ENCODE measurements at regions not wholly inside any gene's neighbourhood (a gene's known extent, or its start where the extent isn't known, plus 50 kb on each side); places are given as distances from the start of the nearest gene placed in this dataset.

DNA sequence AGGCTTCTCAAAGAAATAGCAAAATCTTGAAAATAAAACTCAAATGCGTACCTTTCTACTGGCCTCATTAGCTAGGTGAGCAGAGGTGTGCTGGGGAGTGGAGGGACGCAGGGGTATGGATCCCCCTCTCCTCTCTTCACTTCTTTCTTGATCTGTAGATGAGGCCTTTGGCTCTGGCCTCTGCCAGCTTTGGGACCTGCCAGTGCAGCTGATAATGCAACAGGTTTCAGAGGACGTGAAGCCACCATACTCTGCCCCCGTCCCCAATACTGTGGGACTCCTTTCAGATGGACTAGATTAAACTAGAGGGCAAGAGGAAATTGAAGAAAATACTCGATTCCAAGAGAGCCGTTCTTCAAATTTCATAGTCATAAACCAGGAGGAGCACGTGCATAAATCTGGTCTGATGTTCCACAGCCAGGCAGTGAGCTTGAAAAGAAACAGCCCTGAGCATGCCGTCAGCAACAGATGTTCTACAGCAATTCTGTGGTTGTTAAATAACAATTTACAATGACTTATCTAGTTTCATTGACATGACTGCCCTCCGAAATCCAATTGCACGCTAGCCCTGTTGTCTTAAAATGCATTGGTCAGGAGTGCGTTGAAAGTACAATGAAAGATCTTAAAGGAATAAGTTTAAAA lies 245.3 kb upstream of the FOXQ1 start:
- no peaks in the 10 kb centered on the region for H3K4me1 ChIP-seq (ENCODE audit: control insufficient read depth in 1 of 2, insufficient read depth in 2 of 2, low read depth in 1 of 2, low read length in 1 of 2)
- ChIA-PET CTCF (interaction anchor here (1.6 kb wide), 1 partner anchor 10 kb away, joined by 4 read pairs; no protein-coding TSS in a partner anchor), POLR2A (no interaction called here)
- H3K4me2 ChIP-seq, result no peak overlapping the region
- no peaks in the 10 kb centered on the region for H3K36me3 ChIP-seq (replicated peaks in 1 of 2; ENCODE audit: control insufficient read depth in 1 of 2, insufficient read depth in 2 of 2, low read length in 1 of 2)
- no peaks in the 10 kb centered on the region for H4K20me1 ChIP-seq (ENCODE audit: insufficient read depth)
- H3K27ac ChIP-seq (ENCODE audit: low read depth in 2 of 2, low read length in 1 of 2), result no peak overlapping the region
- WGBS (ENCODE audit: low lambda C conversion rate), result 8% methylated on average over 10 of the region's 11 CpGs
- H2AFZ ChIP-seq (ENCODE audit: low read depth), result no peak overlapping the region
- H3K9me2 ChIP-seq, result no peaks in the 10 kb centered on the region
- H3F3A ChIP-seq (replicated peaks; ENCODE audit: insufficient read depth), result no peaks in the 10 kb centered on the region
- no peak overlapping the region for H3K4me3 ChIP-seq (ENCODE audit: low read depth in 2 of 2, low read length in 1 of 2)
- TF ChIP-seq EZH2phosphoT487 (IDR thresholded peaks at IDR 0.05; ENCODE audit: borderline replicate concordance, low read depth), result no peak
- TF ChIP-seq FOXM1 (IDR thresholded peaks at IDR 0.05; ENCODE audit: low read depth), result no peak
- TF ChIP-seq, protein P1, sequence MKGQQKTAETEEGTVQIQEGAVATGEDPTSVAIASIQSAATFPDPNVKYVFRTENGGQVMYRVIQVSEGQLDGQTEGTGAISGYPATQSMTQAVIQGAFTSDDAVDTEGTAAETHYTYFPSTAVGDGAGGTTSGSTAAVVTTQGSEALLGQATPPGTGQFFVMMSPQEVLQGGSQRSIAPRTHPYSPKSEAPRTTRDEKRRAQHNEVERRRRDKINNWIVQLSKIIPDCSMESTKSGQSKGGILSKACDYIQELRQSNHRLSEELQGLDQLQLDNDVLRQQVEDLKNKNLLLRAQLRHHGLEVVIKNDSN (IDR thresholded peaks at IDR 0.05; ENCODE audit: borderline replicate concordance, low read depth), result no peak
- no peak for TF ChIP-seq TEAD4 (IDR thresholded peaks at IDR 0.05; ENCODE audit: borderline replicate concordance, insufficient read depth)
- TF ChIP-seq, protein P2, sequence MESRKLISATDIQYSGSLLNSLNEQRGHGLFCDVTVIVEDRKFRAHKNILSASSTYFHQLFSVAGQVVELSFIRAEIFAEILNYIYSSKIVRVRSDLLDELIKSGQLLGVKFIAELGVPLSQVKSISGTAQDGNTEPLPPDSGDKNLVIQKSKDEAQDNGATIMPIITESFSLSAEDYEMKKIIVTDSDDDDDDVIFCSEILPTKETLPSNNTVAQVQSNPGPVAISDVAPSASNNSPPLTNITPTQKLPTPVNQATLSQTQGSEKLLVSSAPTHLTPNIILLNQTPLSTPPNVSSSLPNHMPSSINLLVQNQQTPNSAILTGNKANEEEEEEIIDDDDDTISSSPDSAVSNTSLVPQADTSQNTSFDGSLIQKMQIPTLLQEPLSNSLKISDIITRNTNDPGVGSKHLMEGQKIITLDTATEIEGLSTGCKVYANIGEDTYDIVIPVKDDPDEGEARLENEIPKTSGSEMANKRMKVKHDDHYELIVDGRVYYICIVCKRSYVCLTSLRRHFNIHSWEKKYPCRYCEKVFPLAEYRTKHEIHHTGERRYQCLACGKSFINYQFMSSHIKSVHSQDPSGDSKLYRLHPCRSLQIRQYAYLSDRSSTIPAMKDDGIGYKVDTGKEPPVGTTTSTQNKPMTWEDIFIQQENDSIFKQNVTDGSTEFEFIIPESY (IDR thresholded peaks at IDR 0.05; ENCODE audit: borderline replicate concordance, low read depth), result no peak
- TF ChIP-seq CHD2 (IDR thresholded peaks at IDR 0.05; ENCODE audit: low read length, partially characterized antibody), result no peak
- no peak for TF ChIP-seq RXRA (IDR thresholded peaks at IDR 0.05; ENCODE audit: borderline replicate concordance, low read depth)
- TF ChIP-seq GATA2 (CRISPR knock-in tag; IDR thresholded peaks at IDR 0.05), result no peak
- TF ChIP-seq, protein P3, sequence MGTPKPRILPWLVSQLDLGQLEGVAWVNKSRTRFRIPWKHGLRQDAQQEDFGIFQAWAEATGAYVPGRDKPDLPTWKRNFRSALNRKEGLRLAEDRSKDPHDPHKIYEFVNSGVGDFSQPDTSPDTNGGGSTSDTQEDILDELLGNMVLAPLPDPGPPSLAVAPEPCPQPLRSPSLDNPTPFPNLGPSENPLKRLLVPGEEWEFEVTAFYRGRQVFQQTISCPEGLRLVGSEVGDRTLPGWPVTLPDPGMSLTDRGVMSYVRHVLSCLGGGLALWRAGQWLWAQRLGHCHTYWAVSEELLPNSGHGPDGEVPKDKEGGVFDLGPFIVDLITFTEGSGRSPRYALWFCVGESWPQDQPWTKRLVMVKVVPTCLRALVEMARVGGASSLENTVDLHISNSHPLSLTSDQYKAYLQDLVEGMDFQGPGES (IDR thresholded peaks at IDR 0.05; ENCODE audit: low read depth, low read length), result no peak
- TF ChIP-seq, protein P4, sequence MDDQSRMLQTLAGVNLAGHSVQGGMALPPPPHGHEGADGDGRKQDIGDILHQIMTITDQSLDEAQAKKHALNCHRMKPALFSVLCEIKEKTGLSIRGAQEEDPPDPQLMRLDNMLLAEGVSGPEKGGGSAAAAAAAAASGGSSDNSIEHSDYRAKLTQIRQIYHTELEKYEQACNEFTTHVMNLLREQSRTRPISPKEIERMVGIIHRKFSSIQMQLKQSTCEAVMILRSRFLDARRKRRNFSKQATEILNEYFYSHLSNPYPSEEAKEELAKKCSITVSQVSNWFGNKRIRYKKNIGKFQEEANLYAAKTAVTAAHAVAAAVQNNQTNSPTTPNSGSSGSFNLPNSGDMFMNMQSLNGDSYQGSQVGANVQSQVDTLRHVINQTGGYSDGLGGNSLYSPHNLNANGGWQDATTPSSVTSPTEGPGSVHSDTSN (IDR thresholded peaks at IDR 0.05), result no peak
- no peak for TF ChIP-seq MXI1 (IDR thresholded peaks at IDR 0.05; ENCODE audit: low read depth, low read length)
- no peak for TF ChIP-seq YY1 (IDR thresholded peaks at IDR 0.05; ENCODE audit: low read depth)
- no peak for TF ChIP-seq NFIC (IDR thresholded peaks at IDR 0.05; ENCODE audit: borderline replicate concordance)
- no peak for TF ChIP-seq GABPA (IDR thresholded peaks at IDR 0.05; ENCODE audit: low read depth)
- TF ChIP-seq, protein P5, sequence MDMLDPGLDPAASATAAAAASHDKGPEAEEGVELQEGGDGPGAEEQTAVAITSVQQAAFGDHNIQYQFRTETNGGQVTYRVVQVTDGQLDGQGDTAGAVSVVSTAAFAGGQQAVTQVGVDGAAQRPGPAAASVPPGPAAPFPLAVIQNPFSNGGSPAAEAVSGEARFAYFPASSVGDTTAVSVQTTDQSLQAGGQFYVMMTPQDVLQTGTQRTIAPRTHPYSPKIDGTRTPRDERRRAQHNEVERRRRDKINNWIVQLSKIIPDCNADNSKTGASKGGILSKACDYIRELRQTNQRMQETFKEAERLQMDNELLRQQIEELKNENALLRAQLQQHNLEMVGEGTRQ (IDR thresholded peaks at IDR 0.05; ENCODE audit: borderline replicate concordance, low read depth, low read length), result no peak
- TF ChIP-seq SMC3 (IDR thresholded peaks at IDR 0.05; ENCODE audit: low read depth, low read length), result no peak
- TF ChIP-seq TCF12 (IDR thresholded peaks at IDR 0.05), result no peak
- TF ChIP-seq JUND (IDR thresholded peaks at IDR 0.05), result no peak
- TF ChIP-seq, protein P6, sequence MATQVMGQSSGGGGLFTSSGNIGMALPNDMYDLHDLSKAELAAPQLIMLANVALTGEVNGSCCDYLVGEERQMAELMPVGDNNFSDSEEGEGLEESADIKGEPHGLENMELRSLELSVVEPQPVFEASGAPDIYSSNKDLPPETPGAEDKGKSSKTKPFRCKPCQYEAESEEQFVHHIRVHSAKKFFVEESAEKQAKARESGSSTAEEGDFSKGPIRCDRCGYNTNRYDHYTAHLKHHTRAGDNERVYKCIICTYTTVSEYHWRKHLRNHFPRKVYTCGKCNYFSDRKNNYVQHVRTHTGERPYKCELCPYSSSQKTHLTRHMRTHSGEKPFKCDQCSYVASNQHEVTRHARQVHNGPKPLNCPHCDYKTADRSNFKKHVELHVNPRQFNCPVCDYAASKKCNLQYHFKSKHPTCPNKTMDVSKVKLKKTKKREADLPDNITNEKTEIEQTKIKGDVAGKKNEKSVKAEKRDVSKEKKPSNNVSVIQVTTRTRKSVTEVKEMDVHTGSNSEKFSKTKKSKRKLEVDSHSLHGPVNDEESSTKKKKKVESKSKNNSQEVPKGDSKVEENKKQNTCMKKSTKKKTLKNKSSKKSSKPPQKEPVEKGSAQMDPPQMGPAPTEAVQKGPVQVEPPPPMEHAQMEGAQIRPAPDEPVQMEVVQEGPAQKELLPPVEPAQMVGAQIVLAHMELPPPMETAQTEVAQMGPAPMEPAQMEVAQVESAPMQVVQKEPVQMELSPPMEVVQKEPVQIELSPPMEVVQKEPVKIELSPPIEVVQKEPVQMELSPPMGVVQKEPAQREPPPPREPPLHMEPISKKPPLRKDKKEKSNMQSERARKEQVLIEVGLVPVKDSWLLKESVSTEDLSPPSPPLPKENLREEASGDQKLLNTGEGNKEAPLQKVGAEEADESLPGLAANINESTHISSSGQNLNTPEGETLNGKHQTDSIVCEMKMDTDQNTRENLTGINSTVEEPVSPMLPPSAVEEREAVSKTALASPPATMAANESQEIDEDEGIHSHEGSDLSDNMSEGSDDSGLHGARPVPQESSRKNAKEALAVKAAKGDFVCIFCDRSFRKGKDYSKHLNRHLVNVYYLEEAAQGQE (IDR thresholded peaks at IDR 0.05; ENCODE audit: low read depth, low read length), result no peak
- H3K79me2 ChIP-seq (ENCODE audit: insufficient read depth), result no peaks in the 10 kb centered on the region
- no peak for DNase-seq
- H3K27me3 ChIP-seq (ENCODE audit: insufficient read depth), result peaks cover 5% of the 10 kb centered on the region; the same call in 1 of the 2 replicates
- H3K9me3 ChIP-seq, result no peaks in the 10 kb centered on the region
- H3K9ac ChIP-seq, result no peak overlapping the region

Measured in SK-N-SH (cell line).